ENCODE measurements at regions not wholly inside any gene's neighbourhood (a gene's known extent, or its start where the extent isn't known, plus 50 kb on each side); places are given as distances from the start of the nearest gene placed in this dataset.

- TF ChIP-seq EZH2 (IDR thresholded peaks at IDR 0.05; ENCODE audit: borderline replicate concordance, low read length) (no peak), CTCF (IDR thresholded peaks at IDR 0.05; ENCODE audit: low read length) (no peak)
Measured at GRCh38 chr6:108768166-108768555, 80.1 kb upstream of the ARMC2 start.

Data from OCI-LY1 (cell line).